ENCODE measurements at regions not wholly inside any gene's neighbourhood (a gene's known extent, or its start where the extent isn't known, plus 50 kb on each side); places are given as distances from the start of the nearest gene placed in this dataset.

DNA sequence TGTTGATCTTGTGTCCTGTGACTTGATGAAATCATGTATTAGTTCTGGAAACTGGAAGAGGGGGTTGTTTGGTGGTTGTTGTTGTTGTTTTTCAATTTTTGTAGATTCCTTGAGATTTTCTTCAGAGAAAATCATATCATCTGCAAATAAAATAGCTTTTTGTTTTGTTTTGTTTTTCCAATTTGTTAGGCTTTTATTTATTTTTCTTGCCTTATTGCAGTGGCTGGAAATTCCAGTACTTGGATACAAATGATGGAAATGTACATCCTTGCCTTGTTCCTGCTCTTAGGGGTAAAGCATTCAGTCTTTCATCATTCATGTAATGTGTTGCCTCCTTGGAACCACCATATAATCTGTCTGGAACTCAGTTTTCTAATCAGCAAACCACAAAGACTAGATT lies 50.3 kb upstream of the TRIB2 start:
- no peak overlapping the region for H3K4me3 ChIP-seq (ENCODE audit: low read length)
- TF ChIP-seq, protein P1, sequence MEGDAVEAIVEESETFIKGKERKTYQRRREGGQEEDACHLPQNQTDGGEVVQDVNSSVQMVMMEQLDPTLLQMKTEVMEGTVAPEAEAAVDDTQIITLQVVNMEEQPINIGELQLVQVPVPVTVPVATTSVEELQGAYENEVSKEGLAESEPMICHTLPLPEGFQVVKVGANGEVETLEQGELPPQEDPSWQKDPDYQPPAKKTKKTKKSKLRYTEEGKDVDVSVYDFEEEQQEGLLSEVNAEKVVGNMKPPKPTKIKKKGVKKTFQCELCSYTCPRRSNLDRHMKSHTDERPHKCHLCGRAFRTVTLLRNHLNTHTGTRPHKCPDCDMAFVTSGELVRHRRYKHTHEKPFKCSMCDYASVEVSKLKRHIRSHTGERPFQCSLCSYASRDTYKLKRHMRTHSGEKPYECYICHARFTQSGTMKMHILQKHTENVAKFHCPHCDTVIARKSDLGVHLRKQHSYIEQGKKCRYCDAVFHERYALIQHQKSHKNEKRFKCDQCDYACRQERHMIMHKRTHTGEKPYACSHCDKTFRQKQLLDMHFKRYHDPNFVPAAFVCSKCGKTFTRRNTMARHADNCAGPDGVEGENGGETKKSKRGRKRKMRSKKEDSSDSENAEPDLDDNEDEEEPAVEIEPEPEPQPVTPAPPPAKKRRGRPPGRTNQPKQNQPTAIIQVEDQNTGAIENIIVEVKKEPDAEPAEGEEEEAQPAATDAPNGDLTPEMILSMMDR (conservative IDR thresholded peaks at IDR 0.05; ENCODE audit: low read depth, low read length): no peak
- no peak for DNase-seq (ENCODE audit: low read depth)
